ENCODE measurements at regions not wholly inside any gene's neighbourhood (a gene's known extent, or its start where the extent isn't known, plus 50 kb on each side); places are given as distances from the start of the nearest gene placed in this dataset.

DNA sequence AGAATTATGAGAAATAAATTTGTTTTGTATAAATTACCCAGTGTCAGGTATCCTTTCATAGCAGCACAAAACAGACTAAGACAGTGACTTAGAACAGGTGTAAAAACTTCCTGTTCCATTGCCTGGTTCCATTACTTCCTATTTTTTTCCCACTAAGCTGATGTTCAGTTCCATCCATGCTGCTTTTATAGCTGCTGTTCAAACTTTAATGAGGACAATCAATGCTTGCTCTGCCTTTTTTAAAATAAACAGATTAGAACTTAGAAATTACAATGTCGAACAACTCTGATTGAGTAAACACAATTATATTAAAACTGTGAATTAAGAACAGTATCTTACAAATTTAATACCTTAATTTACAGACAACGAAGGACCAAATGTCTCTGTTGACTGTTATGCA, 818.9 kb downstream of the OLFM4 start:
- no peak overlapping the region for H3K4me3 Mint-ChIP-seq
- peaks cover 0 to 13% (median 6%) of the 10 kb centered on the region in 11 donors for H3K9me3 Mint-ChIP-seq
- DNase-seq (no peak), ATAC-seq (no peak)
- no peaks in the 10 kb centered on the region for H3K9me3 ChIP-seq (ENCODE audit: control insufficient read depth in 2 of 3, low read length in 3 of 3)
- POLR2A ChIA-PET = no interaction called here
- no peaks in the 10 kb centered on the region for H3K4me1 ChIP-seq (ENCODE audit: control insufficient read depth in 2 of 2, insufficient read depth in 2 of 2, low read length in 2 of 2)
- H3K27me3 Mint-ChIP-seq = no peaks in the 10 kb centered on the region
- no peaks in the 10 kb centered on the region for H3K36me3 ChIP-seq (ENCODE audit: control insufficient read depth in 2 of 3, insufficient read depth in 3 of 3, low read length in 3 of 3)
- no peaks in the 10 kb centered on the region for H3K4me1 Mint-ChIP-seq
- no peaks in the 10 kb centered on the region for H3K27me3 ChIP-seq (ENCODE audit: control insufficient read depth in 2 of 2, insufficient read depth in 2 of 2, low read length in 2 of 2)
- H3K27ac Mint-ChIP-seq = no peak overlapping the region
- H3K36me3 Mint-ChIP-seq = peaks cover 0 to 4% (median 0%) of the 10 kb centered on the region in 5 donors
- CTCF ChIA-PET = interaction anchor here (0.6 to 0.7 kb wide), 2 partner anchors 26 to 171 kb away, joined by 3 read pairs; no protein-coding TSS in a partner anchor
- no peak overlapping the region for H3K27ac ChIP-seq (ENCODE audit: low read depth, low read length)
- no peak overlapping the region for H3K4me3 ChIP-seq (ENCODE audit: low read length)
- intact Hi-C loops (cut with micrococcal nuclease) = no loop called here

DNA sequence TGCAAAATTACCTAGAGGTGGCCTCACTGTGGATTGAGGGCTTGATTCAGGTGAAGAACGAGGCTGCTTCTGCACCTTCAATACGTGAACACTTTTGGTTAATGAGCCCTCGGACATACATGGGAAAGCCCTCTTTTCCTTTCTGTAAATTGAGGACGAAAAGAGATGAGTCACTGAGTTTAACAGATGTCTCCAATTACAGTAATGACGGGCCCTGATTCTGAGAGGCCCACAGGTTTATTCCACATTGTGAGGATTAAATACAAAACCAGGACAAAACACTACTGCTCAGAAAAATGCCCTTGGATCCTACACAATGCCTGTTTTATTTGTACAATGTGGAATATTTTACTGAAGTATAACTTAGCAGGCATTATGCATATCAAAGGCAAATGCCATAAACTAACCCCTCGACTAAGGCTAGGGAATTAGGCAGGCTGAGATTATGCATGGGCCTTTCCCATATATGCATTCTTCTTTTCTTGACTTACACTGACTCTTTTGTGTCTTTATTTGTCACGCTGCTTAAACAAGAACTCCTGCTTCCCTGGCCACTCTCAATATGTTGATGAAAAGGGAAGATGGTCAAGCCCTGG, 819.9 kb downstream of the OLFM4 start:
- Histone ChIP-seq H3K4me1 (ENCODE audit: control insufficient read depth in 2 of 2, insufficient read depth in 2 of 2, low read length in 2 of 2) (no peaks in the 10 kb centered on the region), H3K27ac (ENCODE audit: low read depth, low read length) (no peak overlapping the region), H3K4me3 (ENCODE audit: low read length) (no peak overlapping the region), H3K9me3 (ENCODE audit: control insufficient read depth in 2 of 3, low read length in 3 of 3) (no peaks in the 10 kb centered on the region), H3K36me3 (ENCODE audit: control insufficient read depth in 2 of 3, insufficient read depth in 3 of 3, low read length in 3 of 3) (no peaks in the 10 kb centered on the region), H3K27me3 (ENCODE audit: control insufficient read depth in 2 of 2, insufficient read depth in 2 of 2, low read length in 2 of 2) (no peaks in the 10 kb centered on the region)
- DNase-seq (no peak), ATAC-seq (no peak)
- peaks cover 0 to 4% (median 0%) of the 10 kb centered on the region in 5 donors for H3K36me3 Mint-ChIP-seq
- H3K4me3 Mint-ChIP-seq = no peak overlapping the region
- intact Hi-C loops (cut with micrococcal nuclease) = no loop called here
- H3K27me3 Mint-ChIP-seq = no peaks in the 10 kb centered on the region
- CTCF ChIA-PET = no interaction called here
- no peak overlapping the region for H3K27ac Mint-ChIP-seq
- POLR2A ChIA-PET = no interaction called here
- no peaks in the 10 kb centered on the region for H3K4me1 Mint-ChIP-seq
- peaks cover 0 to 13% (median 5%) of the 10 kb centered on the region in 11 donors for H3K9me3 Mint-ChIP-seq

DNA sequence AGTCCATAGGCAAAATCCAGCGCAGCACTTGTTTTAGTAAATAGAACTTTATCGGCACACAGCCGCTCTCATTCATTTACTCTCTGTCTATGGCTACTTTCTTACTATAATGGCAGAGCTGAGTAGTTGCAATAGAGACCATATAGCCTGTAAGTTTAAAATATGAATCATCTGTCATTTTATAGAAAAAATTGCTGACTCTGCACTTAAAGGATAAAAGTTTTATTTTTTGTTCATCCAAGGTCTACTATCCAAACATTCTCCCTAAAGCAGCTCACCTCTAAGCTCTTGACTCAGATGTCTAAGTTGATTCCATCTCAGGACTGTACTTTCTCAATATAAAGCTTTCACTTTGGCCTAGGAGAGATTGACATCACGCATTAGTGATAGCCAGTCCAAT, 825.7 kb downstream of the OLFM4 start:
- Mint-ChIP-seq H3K27me3 (no peaks in the 10 kb centered on the region), H3K9me3 (peaks cover 3 to 23% (median 14%) of the 10 kb centered on the region in 11 donors), H3K4me1 (no peaks in the 10 kb centered on the region), H3K27ac (no peak overlapping the region), H3K4me3 (no peak overlapping the region), H3K36me3 (peaks cover 0 to 4% (median 0%) of the 10 kb centered on the region in 5 donors)
- no peak for ATAC-seq
- H3K36me3 ChIP-seq (ENCODE audit: control insufficient read depth in 2 of 3, insufficient read depth in 3 of 3, low read length in 3 of 3) = no peaks in the 10 kb centered on the region
- H3K4me3 ChIP-seq (ENCODE audit: low read length) = no peak overlapping the region
- ChIA-PET CTCF (no interaction called here), POLR2A (no interaction called here)
- no peak for DNase-seq
- intact Hi-C loops (cut with micrococcal nuclease) = no loop called here
- H3K4me1 ChIP-seq (ENCODE audit: control insufficient read depth in 2 of 2, insufficient read depth in 2 of 2, low read length in 2 of 2) = no peaks in the 10 kb centered on the region
- no peak overlapping the region for H3K27ac ChIP-seq (ENCODE audit: low read depth, low read length)
- no peaks in the 10 kb centered on the region for H3K27me3 ChIP-seq (ENCODE audit: control insufficient read depth in 2 of 2, insufficient read depth in 2 of 2, low read length in 2 of 2)
- H3K9me3 ChIP-seq (ENCODE audit: control insufficient read depth in 2 of 3, low read length in 3 of 3) = no peaks in the 10 kb centered on the region

GRCh38 chr13:53856573-53857195, 828.1 kb downstream of the OLFM4 start:
- Histone ChIP-seq H3K4me3 (ENCODE audit: low read length) (no peak overlapping the region), H3K27ac (ENCODE audit: low read depth, low read length) (no peak overlapping the region), H3K4me1 (ENCODE audit: control insufficient read depth in 2 of 2, insufficient read depth in 2 of 2, low read length in 2 of 2) (no peaks in the 10 kb centered on the region), H3K27me3 (ENCODE audit: control insufficient read depth in 2 of 2, insufficient read depth in 2 of 2, low read length in 2 of 2) (no peaks in the 10 kb centered on the region), H3K9me3 (ENCODE audit: control insufficient read depth in 2 of 3, low read length in 3 of 3) (no peaks in the 10 kb centered on the region), H3K36me3 (ENCODE audit: control insufficient read depth in 2 of 3, insufficient read depth in 3 of 3, low read length in 3 of 3) (no peaks in the 10 kb centered on the region)
- ChIA-PET POLR2A (no interaction called here), CTCF (no interaction called here)
- Mint-ChIP-seq H3K27ac (no peak overlapping the region), H3K4me3 (no peak overlapping the region), H3K36me3 (no peaks in the 10 kb centered on the region), H3K27me3 (no peaks in the 10 kb centered on the region), H3K9me3 (peaks cover 2 to 23% (median 8%) of the 10 kb centered on the region in 11 donors), H3K4me1 (no peaks in the 10 kb centered on the region)
- intact Hi-C loops (cut with micrococcal nuclease) = no loop called here
- ATAC-seq (no peak), DNase-seq (no peak)

- Mint-ChIP-seq H3K27ac (no peak overlapping the region), H3K9me3 (peaks cover 0 to 22% (median 9%) of the 10 kb centered on the region in 11 donors), H3K36me3 (no peaks in the 10 kb centered on the region), H3K4me1 (no peaks in the 10 kb centered on the region), H3K4me3 (no peak overlapping the region), H3K27me3 (no peaks in the 10 kb centered on the region)
- Histone ChIP-seq H3K27ac (ENCODE audit: low read depth, low read length) (no peak overlapping the region), H3K4me3 (ENCODE audit: low read length) (no peak overlapping the region), H3K36me3 (ENCODE audit: control insufficient read depth in 2 of 3, insufficient read depth in 3 of 3, low read length in 3 of 3) (no peaks in the 10 kb centered on the region), H3K4me1 (ENCODE audit: control insufficient read depth in 2 of 2, insufficient read depth in 2 of 2, low read length in 2 of 2) (no peaks in the 10 kb centered on the region), H3K9me3 (ENCODE audit: control insufficient read depth in 2 of 3, low read length in 3 of 3) (no peaks in the 10 kb centered on the region), H3K27me3 (ENCODE audit: control insufficient read depth in 2 of 2, insufficient read depth in 2 of 2, low read length in 2 of 2) (no peaks in the 10 kb centered on the region)
- no peak for DNase-seq
- POLR2A ChIA-PET = no interaction called here
- ATAC-seq = no peak
- intact Hi-C loops (cut with micrococcal nuclease) = no loop called here
- CTCF ChIA-PET = no interaction called here
These were observed 834.9 kb downstream of the OLFM4 start for GRCh38 chr13:53863520-53863919.

- ChIA-PET POLR2A (no interaction called here), CTCF (no interaction called here)
- no peak overlapping the region for H3K4me3 Mint-ChIP-seq
These were observed 844.9 kb downstream of the OLFM4 start for GRCh38 chr13:53873558-53873957.

GRCh38 chr13:53878861-53879260, 850.2 kb downstream of the OLFM4 start:
- DNase-seq (no peak), ATAC-seq (no peak)
- H3K9me3 Mint-ChIP-seq = peaks cover 0 to 11% (median 4%) of the 10 kb centered on the region in 11 donors
- Histone ChIP-seq H3K36me3 (ENCODE audit: control insufficient read depth in 2 of 3, insufficient read depth in 3 of 3, low read length in 3 of 3) (no peaks in the 10 kb centered on the region), H3K9me3 (ENCODE audit: control insufficient read depth in 2 of 3, low read length in 3 of 3) (no peaks in the 10 kb centered on the region), H3K4me3 (ENCODE audit: low read length) (no peak overlapping the region), H3K27me3 (ENCODE audit: control insufficient read depth in 2 of 2, insufficient read depth in 2 of 2, low read length in 2 of 2) (no peaks in the 10 kb centered on the region), H3K27ac (ENCODE audit: low read depth, low read length) (no peak overlapping the region), H3K4me1 (ENCODE audit: control insufficient read depth in 2 of 2, insufficient read depth in 2 of 2, low read length in 2 of 2) (no peaks in the 10 kb centered on the region)
- no peaks in the 10 kb centered on the region for H3K4me1 Mint-ChIP-seq
- ChIA-PET CTCF (no interaction called here), POLR2A (no interaction called here)
- H3K4me3 Mint-ChIP-seq = no peak overlapping the region
- H3K27me3 Mint-ChIP-seq = no peaks in the 10 kb centered on the region
- no peaks in the 10 kb centered on the region for H3K36me3 Mint-ChIP-seq
- intact Hi-C loops (cut with micrococcal nuclease) = no loop called here
- H3K27ac Mint-ChIP-seq = no peak overlapping the region

More at GRCh38 chr13:53873558-53873957, 844.9 kb downstream of the OLFM4 start:
- Mint-ChIP-seq H3K9me3 (peaks cover 0 to 16% (median 5%) of the 10 kb centered on the region in 11 donors), H3K27me3 (no peaks in the 10 kb centered on the region), H3K27ac (no peak overlapping the region), H3K4me1 (no peaks in the 10 kb centered on the region), H3K36me3 (no peaks in the 10 kb centered on the region)
- H3K9me3 ChIP-seq (ENCODE audit: control insufficient read depth in 2 of 3, low read length in 3 of 3) = no peaks in the 10 kb centered on the region
- H3K36me3 ChIP-seq (ENCODE audit: control insufficient read depth in 2 of 3, insufficient read depth in 3 of 3, low read length in 3 of 3) = no peaks in the 10 kb centered on the region
- no peak overlapping the region for H3K27ac ChIP-seq (ENCODE audit: low read depth, low read length)
- no peak overlapping the region for H3K4me3 ChIP-seq (ENCODE audit: low read length)
- DNase-seq (no peak), ATAC-seq (no peak)
- H3K27me3 ChIP-seq (ENCODE audit: control insufficient read depth in 2 of 2, insufficient read depth in 2 of 2, low read length in 2 of 2) = no peaks in the 10 kb centered on the region
- intact Hi-C loops (cut with micrococcal nuclease) = no loop called here
- H3K4me1 ChIP-seq (ENCODE audit: control insufficient read depth in 2 of 2, insufficient read depth in 2 of 2, low read length in 2 of 2) = no peaks in the 10 kb centered on the region
